Amniotic stem cell (primary cell): ENCODE measurements at regions not wholly inside any gene's neighbourhood (a gene's known extent, or its start where the extent isn't known, plus 50 kb on each side); places are given as distances from the start of the nearest gene placed in this dataset.

Experiments used
- DNase-seq: peaks from one replicate; lab custom pipeline; 2025; lab: John Stamatoyannopoulos, UW

DNA sequence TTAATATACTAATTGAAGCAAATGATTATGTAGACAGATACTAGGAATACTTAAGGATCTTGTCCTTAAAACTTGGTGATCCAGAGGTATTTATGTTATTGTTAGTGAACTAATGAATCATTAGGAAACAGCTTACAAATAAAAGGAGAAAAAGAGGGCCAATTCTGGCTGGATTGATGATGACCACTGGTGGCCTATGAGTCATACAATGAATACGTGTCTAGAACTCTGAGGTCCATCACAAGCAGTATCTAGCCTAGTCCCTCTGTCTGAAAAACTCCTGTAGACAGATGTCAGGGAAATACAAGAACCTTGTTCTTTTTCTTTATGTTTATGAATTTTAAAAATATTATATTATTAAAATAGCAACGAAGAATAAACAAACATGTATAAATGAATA, 51.7 kb upstream of the RTL1 start:
- DNase-seq: no peak

DNA sequence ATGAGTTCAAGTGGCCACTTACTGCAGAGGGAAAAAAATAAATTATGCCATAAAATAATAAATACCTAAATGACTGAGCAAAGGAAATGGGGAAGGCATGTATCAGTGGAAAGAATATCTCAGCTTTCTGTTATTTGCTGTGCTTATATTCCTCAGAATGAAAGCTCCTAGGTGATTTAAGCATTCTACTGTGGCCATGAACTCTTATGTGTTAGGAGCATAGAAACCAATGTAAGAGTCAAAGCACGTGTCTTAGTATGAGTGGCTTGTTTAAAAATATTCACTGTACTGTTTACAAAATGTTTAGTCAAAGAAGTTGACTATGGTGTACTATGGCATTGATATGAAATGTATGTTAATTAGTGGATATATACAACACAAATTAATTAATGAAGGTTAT, 59.0 kb upstream of the RTL1 start:
- no peak for DNase-seq

DNA sequence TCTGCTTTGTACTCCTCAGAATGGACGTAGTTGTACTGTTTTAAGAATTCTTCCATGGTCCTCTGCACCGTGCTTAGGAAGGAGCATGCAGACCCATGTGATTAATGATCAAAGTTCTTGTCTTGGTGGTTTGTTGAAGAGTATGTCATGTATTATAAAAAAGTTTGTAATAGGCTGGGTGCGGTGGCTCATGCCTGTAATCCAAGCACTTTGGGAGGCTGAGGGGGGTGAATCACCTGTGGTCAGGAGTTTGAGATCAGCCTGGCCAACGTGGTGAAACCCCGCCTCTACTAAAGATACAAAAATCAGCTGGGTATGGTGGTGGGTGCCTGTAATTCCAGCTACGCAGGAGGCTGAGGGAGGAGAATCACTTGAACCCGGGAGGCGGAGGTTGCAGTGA, 61.8 kb upstream of the RTL1 start:
- DNase-seq: no peak

DNA sequence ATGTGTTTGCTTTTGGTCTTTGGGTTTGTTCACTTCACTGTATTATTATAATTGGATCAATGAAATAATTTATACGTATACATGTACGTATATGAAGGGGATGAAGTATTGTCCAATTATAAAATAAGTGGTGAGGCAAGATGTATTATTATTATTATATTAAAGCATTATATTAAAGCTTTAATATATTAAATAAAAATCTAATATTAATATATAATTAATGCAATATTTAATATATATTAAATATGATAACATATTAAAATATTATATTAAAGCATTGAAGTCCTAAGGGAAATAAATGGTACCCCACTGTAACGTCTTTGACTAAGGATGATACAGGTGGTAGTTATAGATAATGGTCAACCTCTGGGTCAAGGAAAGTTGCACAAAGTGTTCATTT, 63.7 kb upstream of the RTL1 start:
- no peak for DNase-seq

DNA sequence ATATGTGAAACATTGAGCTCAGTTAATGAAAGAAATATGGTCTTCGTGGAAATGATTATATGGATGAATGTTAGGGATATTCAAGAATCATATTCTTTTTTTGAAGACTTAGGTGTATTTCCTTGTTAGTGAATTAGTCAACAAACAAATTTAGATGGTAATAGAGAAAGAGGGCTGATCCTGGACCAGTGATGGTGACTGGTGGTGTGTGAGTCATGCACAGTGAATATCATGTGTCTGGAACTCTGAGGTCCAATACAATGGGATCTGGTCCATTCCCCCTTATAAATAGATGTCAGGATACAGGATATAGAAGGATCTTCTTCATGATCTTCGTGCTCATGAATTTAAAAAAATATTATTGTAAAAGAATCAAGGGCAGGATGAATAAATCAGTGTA, 64.4 kb upstream of the RTL1 start:
- DNase-seq: no peak

DNA sequence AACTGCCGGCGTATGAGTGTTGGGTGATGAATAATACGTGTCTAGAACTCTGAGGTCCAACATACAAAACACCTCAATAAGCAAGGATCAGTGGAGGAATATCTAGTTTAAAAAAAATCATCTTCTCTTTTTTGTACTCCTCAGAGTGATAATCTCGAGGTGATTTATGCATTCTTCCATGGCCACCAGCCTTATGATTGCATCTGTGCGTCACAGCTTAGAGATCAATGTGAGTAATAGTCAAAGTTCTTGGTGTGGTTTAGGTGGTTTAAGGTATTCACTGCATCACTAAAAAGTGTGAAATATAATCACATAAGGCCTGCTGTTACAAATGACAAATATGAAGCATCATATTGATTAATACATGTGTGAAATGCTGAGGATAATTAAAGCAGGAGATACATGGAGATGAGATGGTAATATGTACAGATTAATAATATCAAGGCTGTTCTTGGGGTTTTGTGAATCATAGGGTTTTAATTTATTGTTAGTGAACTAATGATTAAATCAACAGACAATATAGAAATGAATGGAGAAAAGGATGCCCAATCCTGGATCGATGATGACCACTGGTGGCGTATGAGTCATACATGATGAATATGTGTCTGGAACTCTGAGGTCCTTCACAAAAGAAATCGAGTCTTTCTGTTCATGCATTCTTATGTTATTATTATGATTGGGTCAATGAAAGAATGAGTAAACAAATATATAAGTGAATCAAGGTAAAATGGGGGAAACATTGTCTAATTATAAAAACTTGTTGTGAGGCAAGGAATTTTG, 68.8 kb upstream of the RTL1 start:
- no peak for DNase-seq

DNA sequence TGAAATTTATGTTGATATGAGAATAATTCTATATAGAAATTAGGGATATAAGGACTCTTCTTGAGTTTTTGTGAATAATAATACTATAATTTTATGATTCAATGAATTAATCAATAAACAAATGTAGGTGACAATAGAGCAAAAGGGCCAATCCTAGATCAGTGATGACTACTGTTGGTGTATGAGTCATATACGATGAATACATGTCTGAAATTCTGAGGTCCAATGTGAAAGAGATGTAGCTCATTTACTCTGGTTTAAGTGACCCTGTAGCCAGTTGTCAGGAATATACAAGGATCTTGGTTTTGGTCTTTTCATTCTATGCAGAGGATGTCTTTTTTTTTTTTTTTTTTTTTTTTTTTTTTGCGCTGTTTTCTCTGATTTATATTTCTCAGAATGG, 72.1 kb upstream of the RTL1 start:
- DNase-seq: no peak

DNA sequence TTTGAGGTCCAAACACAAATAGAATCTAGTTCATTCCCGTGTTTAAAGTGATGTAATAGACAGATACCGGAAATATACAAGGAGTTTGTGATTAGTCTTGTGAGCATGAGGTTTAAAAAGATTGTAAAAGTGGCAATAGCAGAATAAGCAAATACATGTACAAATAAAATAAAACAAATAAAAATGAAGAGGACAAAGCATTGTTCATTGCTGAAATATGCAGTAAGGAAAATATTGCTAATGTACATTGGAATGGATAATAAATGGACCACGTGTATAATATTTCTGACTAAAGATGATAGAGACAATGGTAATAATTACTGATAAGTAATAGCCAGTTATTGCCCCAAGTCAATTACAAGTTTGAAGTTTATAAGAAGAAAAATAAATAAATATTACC, 75.6 kb upstream of the RTL1 start:
- no peak for DNase-seq

DNA sequence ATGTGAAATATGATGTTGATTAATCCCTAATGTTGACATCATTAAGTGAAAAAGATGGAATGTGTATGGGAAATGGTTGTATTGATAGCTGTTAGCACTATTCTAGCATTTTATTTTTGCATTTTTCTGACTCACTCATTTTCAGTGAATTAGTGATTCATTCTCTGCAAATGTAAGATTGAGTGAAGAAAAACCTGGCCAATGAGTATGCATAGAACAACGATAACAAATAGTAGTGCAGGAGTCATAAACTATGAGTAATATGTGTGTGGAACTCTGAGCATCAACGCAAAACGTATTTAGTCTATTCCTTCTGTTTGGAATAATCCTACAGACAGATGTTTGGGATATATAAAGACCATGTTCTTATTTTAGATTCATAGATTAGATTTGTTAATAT, 76.3 kb upstream of the RTL1 start:
- peak; percentile 21 for DNase-seq

DNA sequence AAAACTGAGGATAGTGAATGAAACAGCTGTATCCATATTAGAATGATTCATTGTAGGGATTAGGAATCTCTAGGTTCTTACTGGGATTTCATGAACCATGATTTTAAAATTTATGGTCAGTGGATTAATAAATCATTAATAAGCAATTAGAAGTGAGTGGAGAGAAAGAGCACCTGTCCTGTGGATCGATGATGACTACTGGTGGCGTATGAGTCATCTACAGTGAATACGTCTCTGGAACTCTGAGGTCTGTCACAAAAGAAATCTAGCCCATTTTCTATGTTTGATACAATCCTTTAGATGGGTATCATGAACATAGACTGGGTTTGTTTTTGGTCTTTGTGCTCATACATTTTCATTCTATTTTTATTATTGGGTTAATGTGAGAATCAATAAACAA, 77.3 kb upstream of the RTL1 start:
- no peak for DNase-seq

DNA sequence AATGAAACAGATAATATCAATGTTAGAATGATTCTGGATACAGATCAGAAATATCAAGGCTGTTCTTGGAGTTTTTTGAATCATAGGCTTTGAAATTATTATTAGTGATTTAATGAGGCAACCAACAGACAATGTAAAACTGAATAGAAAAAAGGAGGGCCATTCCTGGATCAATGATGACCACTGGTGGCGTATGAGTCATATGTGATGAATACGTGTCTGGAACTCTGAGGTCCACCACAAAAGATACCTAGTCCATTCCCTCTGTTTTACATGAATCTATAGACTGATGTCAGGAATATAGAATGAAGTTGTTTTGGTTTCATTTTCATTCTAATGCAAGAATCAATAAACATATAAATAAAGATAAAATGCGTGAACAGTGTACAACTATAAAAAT, 78.3 kb upstream of the RTL1 start:
- DNase-seq: no peak

DNA sequence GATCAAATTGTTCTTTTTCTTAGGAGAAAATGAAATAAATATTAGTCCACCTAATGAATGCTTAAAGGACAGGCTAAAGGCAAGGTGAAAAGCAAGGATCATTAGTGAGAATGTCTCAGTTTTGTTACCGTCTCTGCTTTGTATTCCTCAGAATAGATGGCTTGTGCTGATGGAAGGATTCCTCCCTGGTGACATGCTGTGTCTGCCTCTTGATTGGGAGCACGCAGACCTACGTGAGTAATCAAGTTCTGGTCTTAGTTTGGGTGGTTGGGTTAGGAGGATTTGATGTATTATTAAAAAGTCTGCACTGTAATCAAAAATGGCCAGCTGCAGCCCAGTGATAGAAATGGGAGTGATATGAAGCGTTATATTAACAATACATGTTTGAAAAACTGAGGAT, 78.8 kb upstream of the RTL1 start:
- DNase-seq: no peak

DNA sequence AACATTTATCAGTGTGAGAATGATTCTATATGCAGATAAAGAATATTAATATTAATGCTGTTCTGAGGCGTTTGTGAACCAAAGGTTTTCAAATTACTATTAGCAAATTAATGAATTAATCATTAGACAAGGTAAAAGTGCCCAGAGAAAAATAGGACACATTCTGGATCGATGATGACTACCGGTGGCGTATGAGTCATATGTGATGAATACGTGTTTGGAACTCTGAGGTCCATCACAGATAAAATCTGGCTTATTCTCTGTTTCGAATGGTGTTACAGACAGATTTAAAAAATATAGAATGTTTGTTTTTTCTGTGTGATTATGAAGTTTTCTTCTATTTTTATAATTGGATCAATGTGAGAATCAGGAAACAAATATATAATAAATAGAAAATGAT, 79.2 kb upstream of the RTL1 start:
- no peak for DNase-seq

DNA sequence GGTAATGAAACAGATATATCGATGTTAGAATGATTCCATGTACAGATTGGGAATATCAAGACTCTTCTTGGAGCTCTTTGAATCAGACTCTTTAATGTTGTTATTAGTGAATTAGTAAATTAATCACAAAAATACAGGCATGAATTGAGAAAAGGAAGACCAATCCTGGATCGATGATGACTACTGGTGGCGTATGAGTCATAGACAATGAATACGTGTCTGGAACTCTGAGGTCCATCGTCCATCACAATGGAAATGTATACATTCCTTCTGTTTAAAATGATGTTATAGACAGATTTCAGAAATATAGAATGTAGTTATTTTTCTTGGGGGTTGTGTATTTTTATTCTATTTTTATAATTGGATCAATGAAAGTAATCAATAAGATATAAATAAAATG, 80.2 kb upstream of the RTL1 start:
- DNase-seq: no peak

DNA sequence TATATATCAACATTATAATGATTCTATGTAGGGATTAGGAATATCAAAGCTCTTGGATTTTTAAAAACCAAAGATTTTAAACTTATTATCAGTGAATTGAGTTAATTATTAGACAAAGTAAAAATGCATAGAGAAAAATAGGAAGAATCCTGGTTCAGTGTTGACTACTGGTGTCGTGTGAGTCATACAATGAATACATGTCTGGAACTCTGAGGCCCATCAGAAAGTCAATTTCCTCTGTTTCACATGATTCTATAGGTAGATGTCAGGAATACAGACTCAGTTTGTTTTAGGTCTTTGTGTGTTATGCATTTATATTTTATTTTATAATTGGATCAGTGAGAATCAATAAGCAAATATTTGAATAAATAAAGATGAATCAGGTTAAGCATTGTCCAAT, 84.5 kb upstream of the RTL1 start:
- no peak for DNase-seq

DNA sequence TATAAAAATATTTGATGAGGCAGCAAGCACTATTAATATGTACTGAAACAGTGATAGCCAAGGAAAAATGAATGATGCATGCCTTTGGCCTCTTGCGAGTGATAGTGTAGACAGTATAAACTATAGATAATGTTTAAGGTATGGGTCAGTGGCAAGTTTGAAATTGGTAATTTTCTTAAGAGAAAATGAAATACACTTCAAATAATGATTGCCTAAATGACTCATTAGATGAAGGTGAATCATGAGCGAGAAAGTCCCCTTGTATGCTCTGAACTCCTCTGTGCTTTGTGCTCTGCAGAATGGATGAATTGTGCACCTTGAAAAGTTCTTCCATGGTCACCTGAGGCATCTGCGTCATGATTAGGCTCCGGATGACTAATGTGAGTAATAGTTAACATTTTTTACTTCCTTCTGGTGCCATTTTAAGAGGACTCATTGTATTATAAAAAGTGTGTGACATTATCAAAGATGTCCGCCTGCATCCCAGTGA, 84.9 kb upstream of the RTL1 start:
- no peak for DNase-seq

DNA sequence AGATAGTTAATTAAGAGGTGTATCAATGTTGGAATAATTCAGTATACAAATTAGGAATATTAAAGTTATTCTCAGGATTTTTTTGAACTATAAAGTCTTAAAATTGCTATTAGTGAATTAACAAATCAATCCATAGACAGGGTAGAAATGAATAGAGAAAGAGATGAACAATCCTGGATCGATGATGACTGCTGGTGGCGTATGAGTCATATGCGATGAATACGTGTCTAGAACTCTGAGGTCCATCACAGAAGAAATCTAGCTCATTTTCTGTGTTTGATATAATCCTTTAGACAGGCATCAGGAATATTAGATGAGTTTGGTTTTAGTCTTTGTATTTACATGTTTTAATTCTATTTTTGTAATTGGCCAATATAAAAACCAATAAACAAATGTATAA, 85.4 kb upstream of the RTL1 start:
- DNase-seq: no peak

DNA sequence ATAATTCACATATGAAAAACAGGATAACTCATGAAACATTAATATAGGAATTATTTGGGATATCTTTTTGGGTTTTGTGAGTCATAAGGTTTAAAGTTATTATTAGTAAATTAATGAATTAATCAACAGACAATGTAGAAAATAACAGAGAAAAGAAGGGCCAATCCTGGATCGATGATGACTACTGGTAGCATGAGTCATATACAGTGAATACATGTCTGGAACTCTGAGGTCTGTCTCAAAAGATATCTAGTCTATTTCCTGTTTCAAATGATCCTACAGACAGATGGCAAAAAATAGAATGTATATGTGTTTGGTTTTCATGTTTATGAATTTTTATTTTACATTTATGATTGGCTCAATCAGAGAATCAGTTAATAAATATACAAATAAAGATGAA, 86.4 kb upstream of the RTL1 start:
- DNase-seq: no peak

DNA sequence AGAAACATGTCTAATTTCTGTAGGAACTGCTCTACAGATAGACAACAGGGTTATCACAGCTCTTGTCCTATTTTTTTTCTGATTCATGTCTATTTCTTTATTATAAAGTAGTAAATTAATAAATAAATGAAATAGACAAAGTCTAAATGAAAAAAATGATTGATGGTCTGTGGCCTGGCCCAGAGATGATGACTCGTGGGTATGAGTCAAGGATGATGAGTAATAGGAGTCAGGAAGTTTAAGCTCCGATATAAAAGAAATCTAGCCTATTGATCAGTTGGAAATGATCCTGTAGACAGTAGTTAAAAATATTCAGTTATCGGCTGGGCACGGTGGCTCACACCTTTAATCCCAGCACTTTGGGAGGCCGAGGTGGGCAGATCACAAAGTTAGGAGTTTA, 90.6 kb upstream of the RTL1 start:
- DNase-seq: no peak

DNA sequence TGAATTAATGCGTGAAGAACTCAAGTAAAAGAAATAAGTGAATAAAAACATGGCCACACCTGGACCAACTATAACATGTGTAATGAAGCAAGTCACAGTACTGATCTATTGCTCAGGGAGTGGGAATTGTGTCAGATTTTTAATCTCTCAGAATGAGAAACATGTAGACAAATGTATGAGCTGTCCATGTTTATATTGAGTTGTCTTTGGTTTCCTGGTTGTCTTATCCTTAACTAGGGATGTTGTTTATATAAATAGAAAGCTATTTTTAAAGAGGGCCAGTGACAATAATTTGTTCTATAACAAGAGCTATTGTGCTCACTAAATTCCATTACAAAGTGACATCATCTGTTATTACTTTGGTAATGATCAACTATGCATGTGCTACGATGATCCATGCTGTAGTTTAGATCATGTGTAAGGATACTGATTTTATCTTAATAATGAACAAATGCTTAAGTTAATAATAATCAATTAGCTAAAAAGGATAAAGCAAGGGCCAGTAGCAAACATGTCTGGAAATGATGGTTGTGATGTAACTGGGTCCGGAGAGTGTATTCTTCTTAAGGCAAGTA, 91.3 kb upstream of the RTL1 start:
- no peak for DNase-seq

DNA sequence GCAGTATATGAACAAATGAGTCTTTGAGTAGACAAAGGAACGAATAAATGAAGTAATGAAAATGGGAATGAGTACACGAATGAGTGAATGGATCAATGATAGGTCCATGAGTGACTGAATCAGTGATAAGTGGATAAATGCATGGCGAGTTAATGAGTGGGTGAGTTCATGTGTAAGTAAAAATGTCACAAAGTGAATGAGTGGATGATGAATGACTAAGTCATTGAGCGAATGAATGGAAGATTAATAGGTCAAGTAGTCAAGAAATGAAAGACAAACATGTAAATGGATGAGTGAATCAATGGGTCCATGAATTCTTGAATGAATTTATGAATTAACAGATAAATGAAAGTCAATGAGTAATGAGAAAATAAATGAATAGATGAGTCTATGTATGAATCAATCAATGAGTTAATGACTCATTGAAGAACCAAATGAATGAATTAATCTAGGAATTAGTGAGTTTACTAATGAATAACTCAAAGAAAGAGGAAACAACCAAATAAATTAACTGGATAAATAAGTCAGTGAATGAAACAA, 97.3 kb upstream of the RTL1 start:
- DNase-seq: no peak

DNA sequence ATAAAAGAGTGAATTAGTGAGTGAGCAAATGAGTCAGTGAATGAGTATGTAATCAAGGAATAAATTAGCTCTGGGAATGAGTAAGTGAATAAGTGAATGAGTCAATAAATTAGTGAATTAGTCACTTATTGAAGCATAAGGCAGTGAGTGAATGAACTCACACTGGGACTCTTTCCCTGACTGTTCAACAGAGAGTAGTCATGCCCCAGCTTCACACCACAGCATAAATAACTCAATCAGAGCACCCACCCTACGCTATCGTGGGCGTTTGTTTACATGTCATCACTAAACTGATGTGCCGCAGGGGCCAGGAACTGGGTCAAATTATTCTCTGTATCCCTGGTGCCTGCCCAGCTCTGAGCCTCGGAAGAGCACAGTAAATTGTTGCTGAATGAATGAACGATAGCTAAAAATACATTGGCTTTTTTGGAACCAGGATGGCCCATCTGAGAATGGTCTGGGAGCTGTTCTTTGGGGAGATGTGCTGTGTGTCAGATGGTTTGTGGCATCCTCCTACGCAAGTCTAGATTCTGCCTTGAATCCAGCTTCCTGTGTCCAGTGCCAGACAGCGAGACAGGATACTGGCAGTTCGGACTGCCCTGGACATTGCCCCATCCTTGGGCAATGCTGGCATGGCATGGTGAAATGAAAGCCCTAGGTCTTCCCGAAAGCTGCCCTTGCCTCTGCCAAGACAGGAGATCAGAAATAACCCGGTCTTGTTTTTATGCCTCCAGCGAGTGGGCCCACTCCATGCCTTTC, 98.0 kb upstream of the RTL1 start:
- DNase-seq: no peak

DNA sequence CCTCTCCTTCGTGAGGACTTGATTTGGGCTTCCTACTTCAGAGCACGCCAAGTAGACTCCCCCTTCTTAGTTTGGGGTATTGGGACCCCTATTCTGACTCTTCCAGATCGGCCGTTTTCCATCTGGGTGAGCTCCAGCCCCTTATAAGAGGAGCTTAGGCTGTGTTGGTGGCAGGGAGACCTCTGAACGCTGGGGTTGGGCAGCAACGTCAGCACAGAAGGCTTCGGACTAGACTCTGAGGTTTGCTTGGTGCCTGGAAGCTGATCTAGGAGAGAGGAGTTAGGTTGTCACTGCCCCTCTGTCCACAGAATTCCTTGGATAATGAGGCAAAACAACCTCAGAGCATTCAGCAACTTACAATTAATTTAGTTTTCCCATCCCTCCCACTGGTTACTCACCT, 99.2 kb upstream of the RTL1 start:
- no peak for DNase-seq
